Activated CD8-positive, alpha-beta memory T cell treated with anti-CD3 and anti-CD28 coated beads for 48 hours (primary cell): ENCODE measurements at regions not wholly inside any gene's neighbourhood (a gene's known extent, or its start where the extent isn't known, plus 50 kb on each side); places are given as distances from the start of the nearest gene placed in this dataset.

Experiments
- DNase-seq, 3 experiments: peaks; one replicate each; pipeline ENCODE4 v3.0.0-alpha.2; 2020; ENCODE audit warnings: low read depth in 2 of 3, low spot score in 2 of 3

- DNase-seq: no peak
These were observed 698.8 kb downstream of the LIG4 start for GRCh38 chr13:107516517-107516916.

- DNase-seq: no peak
These were observed 702.8 kb downstream of the LIG4 start for GRCh38 chr13:107512551-107512950.

- DNase-seq: no peak
These were observed 717.7 kb downstream of the LIG4 start for GRCh38 chr13:107497661-107498060.

GRCh38 chr13:107493266-107493665 is 722.1 kb downstream of the LIG4 start:
- DNase-seq: no peak

- no peak for DNase-seq
These were observed 732.6 kb downstream of the LIG4 start for GRCh38 chr13:107482688-107483087.

GRCh38 chr13:107480130-107480529 is 735.2 kb downstream of the LIG4 start:
- no peak for DNase-seq

GRCh38 chr13:107477772-107478379 is 737.5 kb downstream of the LIG4 start:
- no peak for DNase-seq

GRCh38 chr13:107475753-107476453 is 739.4 kb downstream of the LIG4 start:
- no peak for DNase-seq

GRCh38 chr13:107473253-107473652 is 742.1 kb downstream of the LIG4 start:
- no peak for DNase-seq

GRCh38 chr13:107466326-107467099 is 748.8 kb downstream of the LIG4 start:
- no peak for DNase-seq

GRCh38 chr13:107462501-107462900 is 752.8 kb downstream of the LIG4 start:
- no peak for DNase-seq

- no peak for DNase-seq
These were observed 753.6 kb downstream of the LIG4 start for GRCh38 chr13:107461751-107462150.

- DNase-seq: no peak
These were observed 755.9 kb downstream of the LIG4 start for GRCh38 chr13:107459430-107459829.

GRCh38 chr13:107458269-107458668 is 757.1 kb downstream of the LIG4 start:
- no peak for DNase-seq

- DNase-seq: no peak
These were observed 757.6 kb downstream of the LIG4 start for GRCh38 chr13:107457686-107458085.

GRCh38 chr13:107456431-107456830 is 758.9 kb downstream of the LIG4 start:
- DNase-seq: no peak

- DNase-seq: no peak
These were observed 762.5 kb downstream of the LIG4 start for GRCh38 chr13:107452833-107453232.

- no peak for DNase-seq
These were observed 764.4 kb downstream of the LIG4 start for GRCh38 chr13:107450931-107451330.

- no peak for DNase-seq
These were observed 764.9 kb downstream of the LIG4 start for GRCh38 chr13:107450431-107450830.

- no peak for DNase-seq
These were observed 767.7 kb downstream of the LIG4 start for GRCh38 chr13:107447591-107447990.

- DNase-seq: no peak
These were observed 774.1 kb downstream of the LIG4 start for GRCh38 chr13:107441279-107441678.

GRCh38 chr13:107438251-107438650 is 777.1 kb downstream of the LIG4 start:
- no peak for DNase-seq
